HG02610 (cell line): ENCODE measurements at regions not wholly inside any gene's neighbourhood (a gene's known extent, or its start where the extent isn't known, plus 50 kb on each side); places are given as distances from the start of the nearest gene placed in this dataset.
"Not testable (repeated sequence)": the region's sequence is repeated elsewhere in the genome, so short reads cannot be mapped to it uniquely, and the experiment has no call there.

Experiments used
- ATAC-seq: cut with Tn5 transposase; IDR thresholded peaks from one replicate; pipeline ENCODE4 v1.9.1; 2021; ENCODE audit warnings: mild to moderate bottlenecking, moderate library complexity; ENCODE audit not compliant: unreplicated experiment

DNA sequence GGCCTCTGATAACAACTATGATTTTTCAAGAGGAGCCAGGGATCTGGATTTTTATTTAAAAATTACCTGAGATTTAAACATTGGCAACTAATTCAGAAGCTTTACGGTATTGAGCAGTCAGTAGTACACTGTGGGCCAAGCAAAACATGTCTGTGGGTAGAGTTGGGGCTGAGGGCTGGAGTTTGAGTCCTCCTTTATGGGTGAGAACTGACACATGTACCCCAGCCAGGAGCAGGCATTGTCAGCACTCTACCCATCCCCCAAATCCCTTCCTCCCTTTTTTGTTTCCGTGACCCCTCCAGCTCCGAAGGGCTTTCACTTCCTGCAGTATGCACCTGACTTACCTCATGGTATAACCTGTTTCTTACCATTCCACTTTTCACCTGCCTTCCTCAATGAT, 131.4 kb downstream of the SNX5 start:
- ATAC-seq = no peak

DNA sequence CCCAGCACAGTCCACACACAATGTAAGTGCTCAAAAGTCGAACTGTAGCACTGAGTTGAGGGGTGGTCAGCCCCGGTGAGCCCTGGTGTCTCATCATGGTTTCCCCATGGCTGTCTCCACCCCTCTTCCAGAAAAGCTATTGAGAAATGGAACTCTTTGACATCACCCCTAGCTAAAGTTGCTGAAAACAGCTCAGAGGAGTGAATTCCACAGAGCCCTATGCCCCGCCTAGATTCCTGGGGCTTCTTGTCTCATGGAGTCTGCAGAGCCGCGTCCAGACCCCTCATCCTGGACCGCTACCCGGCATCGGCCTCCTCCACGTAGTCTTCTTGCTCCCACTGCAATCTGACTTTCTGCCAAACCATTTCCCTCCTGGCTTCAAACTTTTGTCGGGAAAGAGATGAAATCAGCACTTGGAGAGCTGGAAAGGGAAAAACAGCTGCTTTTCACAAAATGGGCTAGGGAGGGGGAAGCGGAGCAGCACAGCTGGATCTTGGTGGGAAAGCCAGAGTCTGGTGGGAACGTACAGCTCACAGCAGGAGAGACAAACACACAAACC, 132.2 kb downstream of the SNX5 start:
- ATAC-seq = no peak

DNA sequence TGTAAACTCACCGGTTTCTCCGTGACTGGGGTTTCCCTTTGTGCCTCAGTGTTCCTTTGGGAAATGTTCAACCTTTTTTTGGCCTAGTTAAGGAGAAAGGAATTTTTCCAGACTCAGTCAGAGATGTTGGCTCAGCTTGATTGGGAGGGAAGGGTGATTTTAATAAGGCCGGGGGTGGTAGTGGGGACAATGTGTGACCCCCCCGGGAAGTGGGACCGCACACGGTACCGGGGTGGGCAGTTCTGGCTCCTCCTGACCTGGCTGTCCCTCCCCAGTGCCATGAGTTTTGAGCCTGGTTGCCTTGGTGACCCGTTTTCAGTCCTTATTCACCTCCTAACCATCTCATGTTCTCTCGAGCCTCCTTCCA, 132.7 kb downstream of the SNX5 start:
- no peak for ATAC-seq

DNA sequence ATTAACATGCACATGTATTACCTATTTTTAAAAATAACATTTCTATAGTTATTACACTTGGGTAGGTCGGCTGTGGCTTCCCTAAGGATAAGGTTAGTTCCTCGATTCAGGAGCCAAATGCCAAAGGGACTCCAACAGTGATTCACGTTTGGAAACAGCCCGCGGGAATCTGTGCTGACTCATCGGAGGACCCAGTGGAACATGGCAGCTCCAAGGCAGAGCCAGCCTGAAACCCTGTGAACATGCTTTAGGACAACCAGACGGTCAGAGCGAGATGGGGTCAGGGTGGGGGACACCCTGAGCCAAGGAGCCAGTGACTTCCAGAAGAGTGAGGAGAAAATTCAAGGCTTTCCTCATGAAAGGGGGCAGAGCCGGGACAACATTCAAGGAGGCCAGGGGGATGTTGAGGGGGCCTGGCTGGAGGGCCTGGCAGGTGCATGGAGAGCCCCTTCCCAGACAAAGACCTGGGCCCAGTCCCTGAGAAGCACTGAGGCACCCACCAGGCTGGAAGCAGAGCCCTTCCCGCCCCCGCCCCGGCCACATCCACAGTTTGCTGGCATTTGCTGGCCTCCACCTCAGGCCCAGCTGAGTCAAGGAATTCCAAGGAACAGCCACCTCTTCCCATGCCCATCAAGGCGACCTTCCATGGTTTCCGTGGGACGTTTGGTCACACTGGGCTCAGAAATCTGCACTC, 133.2 kb downstream of the SNX5 start:
- ATAC-seq = no peak

DNA sequence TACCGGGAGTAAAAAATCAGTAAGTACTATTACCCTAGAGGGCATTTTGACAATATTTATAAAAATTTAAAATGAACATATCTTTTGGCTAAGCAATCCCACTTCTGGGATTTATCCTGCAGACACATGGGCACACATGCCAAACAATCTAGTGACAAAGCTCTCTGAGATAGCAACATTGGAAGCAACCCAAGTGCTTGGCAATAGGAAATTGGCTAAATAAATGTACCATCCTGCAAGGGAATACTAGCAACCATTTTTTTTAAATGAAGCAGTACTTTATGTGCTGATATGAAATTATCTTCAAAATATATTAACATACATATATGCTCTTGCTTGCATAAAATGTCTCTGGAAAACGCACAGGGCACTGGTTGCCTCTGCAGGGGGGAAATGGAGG, 133.8 kb downstream of the SNX5 start:
- no peak for ATAC-seq

DNA sequence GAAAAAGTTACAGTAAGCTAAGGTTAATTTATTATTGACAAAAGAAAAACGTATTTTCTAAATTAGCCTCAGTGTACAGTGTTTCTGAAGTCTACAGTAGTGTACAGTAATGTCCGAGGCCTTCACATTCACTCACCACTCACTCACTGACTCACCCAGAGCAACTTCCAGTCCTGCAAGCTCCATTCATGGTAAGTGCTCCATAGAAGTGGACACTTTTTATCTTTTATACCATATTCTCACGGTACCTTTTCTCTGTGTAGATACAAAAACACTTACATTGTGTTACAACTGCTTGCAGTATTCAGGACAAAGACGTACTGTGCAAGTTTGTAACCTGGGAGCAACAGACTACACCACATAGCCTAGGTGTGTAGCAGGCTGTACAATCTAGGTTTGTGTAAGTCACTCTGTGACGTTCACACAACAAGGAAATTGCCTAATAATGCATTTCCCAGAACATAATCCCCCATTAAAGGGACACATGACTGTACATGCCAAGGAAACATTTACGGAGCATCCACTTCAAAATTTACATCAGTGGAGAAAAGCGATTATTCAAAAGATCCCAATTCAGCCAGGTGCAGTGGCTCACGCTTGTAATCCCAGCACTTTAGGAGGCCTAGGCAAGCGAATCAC, 133.4 kb downstream of the BANF2 start:
- ATAC-seq = no peak

DNA sequence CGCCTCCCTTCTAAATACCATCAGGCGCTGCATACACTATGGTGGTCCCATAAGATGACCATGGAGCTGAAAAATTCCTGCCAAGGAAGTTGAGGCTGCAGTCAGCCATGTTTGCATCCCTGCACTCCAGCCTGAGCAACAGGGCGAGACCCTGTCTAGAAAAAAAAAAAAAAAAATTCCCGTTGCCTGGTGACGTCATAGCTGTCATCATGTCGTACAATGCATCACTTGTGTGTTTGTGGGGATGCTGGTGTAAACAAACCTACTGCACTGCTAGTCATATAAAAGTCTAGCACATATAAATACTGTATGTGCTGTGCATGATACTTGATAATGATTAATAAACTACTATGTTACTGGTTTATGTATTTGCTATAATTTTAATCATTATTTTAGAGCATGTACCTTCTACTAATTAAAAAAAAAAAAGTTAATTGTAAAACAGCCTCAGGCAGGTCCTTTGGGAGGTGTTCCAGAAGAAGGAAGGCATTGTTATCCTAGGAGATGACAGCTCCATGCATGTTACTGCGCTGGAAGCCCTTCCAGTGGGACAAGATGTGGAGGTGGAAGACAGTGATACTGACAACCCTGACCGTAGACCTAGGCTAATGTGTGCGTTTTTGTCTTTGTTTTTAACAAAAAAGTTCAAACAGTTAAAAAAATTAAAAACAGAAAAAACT, 132.6 kb downstream of the BANF2 start:
- no peak for ATAC-seq

DNA sequence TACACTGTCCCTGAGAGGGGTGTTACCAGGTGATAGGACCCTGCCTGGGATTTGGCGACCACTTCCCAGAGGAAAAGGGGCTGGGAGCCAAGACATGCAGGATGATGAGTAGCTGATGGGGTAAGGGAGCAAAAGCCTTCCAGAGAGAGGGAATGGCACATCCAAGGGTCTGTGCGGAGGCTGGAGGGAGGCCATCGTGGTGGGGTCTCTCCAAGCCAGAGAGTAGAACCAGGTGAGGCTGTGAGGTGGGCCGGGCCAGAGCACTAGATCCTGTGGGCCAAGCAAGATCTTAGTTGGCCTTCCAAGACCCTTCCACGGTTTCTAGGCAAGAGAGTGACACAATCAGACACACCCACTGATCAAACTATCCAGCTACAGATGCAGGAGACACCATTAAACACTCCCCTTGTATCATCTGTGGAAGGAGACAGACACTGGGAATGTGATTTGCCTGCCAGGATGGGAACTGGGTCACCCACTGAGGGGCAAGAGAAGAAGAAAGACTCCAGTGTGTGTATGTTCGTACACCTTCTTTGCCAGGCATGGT, 128.9 kb downstream of the BANF2 start:
- ATAC-seq = no peak

DNA sequence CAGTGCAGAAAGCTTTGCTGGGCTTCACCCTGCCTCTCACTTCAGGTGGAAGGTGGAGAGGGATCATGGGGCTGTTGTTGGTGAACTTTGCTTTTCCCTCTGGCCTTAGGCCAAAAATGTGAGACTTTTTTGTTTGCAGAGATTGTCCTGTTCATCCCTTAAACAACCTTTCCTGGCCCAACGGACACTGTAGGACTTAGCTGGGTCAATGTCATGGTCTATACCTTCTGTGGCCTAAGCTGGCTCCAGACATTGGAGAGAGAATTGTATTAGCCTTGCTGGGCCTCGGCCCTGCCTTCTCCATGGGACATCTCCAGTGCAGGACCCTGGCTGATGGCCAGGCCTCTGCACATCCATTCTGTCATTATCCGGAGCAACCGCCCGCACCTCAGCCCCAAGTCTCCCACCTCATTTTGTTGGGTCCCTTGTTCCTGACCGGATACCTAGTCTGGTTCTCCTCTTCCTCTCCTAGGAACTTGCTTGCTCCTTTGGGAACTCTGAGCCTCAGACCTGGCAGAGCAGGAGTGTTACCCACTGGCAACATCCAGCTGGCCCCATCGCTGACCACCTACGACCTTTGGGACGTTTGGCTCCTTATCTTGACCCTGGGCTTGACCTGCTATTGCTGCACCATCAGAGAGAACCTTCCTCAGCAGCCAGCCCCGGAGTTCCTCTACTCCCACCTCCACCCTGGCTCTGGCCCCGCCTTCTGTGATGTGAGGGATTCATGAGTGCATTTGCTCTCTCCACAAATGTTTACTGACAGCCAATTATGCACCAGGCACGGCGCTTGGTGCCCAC, 128.2 kb downstream of the BANF2 start:
- no peak for ATAC-seq

DNA sequence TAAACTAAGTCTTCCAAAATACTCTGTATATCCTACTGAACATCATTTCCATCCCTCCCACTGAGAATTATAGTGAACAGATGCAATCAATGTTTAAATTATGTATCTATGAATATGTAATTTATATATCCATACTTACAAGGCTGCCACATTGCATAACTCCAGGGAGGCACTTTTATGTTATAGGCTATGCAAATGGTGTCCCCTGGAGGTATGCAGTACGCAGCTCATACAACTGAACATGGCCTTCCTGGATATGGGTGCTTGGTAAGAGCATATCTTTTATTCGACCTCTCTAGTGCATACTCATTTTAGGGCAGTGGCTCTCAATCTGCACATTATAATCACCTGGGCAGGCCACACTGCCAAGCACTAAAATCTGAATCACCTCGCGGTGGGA, 127.3 kb downstream of the BANF2 start:
- ATAC-seq = no peak

DNA sequence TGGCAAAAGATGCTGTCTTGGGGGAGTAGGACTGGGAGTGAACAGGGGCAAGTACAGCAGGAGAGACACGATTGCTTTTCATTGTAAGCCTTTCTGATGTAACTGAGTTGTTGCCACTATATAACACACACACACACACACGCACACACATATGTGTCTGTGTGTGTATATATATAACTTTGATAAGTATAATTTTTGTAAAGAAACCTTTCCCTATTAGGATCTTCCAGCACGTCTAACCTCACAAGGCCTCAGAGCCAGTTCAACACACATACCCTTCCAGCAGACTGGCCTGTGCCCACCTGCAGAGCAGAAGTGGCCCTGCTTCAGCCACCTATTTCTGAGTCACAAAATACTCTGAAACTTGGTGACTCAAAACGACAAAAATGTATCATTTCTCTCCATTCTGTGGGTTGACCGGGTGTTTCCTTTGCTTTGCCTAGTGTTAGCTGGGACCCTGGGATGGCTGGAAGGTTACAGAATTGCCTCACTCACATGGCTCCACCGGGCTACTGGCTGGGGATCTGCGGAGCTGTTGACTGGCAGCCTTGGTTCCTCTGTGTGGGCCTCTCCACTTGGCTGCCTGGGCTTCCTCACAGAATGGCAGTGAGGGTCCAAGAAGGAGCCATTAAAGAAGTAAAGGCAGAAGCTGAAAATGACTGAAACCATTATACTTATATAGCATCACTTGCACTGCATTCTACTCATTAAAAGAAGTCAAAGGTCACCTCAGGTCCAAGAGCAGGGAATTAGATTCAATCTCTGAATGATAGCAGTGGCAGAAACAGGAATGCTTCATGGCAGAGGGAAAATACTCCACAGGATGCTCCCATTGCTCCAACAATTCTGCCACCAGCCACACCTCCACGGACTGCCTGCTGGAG, 126.4 kb downstream of the BANF2 start:
- ATAC-seq = peak; percentile 95

DNA sequence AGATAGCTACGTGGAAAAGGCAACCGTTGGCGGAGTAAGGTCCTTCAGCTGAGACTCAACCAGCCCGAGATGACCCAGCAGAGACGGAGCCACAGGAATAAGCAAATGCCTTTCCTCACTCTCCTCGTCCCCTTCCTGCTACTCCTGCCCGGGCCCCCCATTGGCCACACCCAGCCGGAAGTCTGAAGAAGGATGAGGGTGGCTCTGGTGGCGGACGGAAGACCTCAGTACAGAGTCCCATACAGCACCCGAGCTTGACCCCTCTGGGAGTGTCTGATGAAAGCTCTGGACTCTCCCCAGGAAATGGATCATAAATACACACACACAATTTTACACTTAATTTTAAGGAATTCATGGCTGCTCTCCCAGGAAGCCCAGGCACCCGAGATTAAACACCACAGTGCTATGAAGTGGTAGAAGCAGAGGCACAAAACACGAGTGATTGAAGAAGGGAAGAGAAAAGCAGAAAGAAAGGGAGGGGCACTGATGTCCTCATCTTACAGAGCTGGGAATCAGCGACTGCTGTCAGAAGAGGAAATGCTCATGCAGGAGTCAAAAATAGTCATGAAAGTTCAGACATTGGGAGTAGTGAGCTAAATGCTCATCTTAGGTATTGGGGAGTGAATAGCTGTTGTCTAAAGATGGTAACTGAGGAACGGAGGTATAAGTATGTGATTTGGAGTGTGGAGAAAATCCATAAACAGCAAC, 125.6 kb downstream of the BANF2 start:
- ATAC-seq = no peak

DNA sequence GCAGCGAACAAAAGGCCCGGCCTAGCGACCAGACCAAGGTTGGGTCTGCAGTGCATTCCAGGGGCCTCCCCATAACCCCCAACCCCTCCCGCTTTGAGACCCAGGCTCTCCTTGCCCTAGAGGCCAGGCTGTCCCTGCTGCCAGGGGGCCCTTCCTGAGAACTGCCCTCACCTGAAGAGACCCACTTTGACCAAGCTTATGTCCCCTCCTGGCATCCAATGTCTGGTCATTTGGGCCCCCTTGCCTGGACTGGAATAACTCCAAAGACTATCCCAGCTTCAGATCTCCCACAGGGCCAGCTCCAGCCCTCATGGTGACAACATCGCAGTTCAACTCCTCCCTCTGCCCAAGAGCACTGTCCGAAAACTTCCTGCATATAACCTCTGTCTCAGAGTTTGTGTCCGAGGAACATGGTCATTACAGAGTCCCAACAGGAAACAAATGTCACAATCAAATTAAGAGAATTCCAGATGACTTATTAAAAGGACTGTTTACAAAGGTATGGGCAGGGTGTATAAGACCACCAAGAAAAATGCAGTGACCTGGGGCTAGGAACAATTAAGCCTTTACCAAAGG, 125.0 kb downstream of the BANF2 start:
- no peak for ATAC-seq

DNA sequence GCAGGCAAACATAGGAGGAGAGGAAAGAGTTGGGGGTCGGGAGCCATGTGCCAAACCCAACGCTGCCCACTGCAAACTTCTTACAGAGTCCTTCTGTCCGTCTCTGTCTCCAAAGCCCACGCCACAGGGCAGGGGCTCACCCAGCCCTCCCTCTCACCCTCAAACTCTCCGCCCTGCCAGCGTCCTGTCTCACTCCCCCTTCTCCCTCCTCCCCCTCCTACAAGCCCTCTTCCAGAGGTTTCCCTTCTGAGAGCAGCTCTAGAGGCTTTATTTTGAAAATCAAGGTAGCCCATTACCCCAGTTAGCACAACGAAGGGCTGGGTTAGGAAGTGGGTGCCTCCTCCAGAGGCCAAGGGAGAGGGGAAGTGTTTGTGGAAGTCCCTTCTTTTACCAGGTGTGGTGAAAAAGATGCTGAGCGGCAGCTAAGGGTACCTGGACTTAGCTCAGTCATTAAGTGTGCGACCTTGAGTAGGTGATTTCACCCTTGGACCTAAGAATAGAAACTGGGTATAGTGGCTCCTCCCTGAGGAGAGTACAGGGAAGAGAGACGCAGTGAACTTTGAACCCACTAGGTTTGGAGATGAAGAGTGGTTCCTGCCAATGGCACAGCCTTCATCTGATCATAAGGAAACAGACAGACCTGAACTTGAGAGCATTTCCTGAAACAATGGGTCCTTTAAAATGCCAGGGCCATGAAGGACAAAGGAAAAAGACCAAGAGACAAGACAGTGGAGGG, 123.8 kb downstream of the BANF2 start:
- ATAC-seq = no peak

DNA sequence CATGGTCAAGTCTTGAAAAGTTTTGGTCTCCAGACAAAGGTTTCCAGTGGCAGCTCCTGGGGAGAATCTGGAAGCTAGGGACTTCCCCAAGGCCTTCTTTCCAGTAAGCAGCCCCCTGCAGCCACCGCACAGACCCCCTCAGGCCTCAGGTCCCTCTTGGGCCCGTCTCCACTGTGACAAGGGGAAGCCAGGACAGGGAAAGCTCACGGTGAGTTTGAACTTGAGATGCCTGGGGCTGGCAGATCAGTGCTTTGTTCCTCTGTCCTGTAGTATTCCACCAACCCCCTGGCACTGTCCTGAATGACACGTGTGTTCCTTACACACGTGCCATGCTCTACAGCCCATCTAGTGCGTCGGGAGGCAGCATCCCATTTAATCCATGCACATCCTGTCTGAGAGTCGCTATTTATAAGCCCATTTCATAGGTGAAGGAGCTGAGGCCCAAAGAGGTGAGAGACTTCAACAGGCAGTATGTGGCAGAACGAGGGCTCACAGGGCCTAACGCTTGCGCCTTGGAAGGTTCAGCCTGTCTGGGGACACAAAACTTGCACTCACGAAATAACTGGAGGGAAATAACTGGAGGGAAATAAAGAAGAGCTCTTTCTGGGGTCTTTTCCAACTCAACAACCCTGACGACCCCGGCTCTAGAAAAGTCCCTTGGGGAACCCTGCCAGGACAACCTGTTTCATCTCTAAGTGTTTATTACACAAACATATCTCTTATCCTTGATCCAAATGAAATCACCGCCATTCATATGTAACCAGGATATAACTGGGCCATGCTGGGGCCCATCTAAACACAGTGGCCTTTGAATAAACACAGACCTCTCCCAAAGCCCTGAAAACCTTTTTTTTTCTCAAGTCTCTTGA, 123.0 kb downstream of the BANF2 start:
- no peak for ATAC-seq

DNA sequence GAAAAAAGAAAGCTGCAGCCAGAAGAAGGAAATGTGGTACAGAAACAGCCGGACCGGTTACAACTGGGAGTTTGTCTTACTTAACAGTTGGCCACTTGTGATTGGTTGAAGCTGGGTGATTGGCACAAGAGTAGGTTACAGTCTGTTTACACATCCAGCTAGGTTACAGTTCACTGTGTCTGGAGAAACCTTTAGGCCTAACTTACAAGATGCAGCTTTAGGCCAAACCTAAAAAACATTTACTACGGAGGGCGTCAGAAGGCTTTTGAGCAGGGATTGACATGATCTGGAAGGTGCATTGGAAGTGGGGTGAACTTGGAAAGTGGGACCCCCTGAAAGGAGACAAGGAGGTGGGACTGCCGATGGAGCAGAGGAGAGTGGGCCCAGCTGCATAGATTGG, 122.3 kb downstream of the BANF2 start:
- ATAC-seq = no peak

DNA sequence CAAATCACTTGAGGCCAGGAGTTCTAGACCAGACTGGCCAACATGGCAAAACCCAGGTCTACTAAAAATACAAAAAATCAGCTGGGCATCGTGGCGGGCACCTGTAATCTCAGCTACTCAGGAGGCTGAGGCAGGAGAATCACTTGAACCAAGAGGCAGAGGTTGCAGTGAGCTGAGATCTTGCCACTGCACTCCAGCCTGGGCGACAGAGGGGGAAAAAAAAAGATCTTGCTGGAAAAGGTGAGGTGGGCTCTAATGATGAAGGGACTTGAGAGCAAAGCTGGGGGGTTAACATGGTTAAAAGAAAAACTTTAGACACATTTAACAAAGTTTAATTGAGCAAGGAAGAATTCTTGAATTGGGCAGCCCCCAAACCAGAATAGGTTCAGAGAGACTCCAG, 121.8 kb downstream of the BANF2 start:
- not testable (repeated sequence) for ATAC-seq
